GM21360 (cell line): ENCODE measurements at regions not wholly inside any gene's neighbourhood (a gene's known extent, or its start where the extent isn't known, plus 50 kb on each side); places are given as distances from the start of the nearest gene placed in this dataset.
"Not testable (repeated sequence)": the region's sequence is repeated elsewhere in the genome, so short reads cannot be mapped to it uniquely, and the experiment has no call there.

Experiments used
- ATAC-seq: cut with Tn5 transposase; IDR thresholded peaks from one replicate; pipeline ENCODE4 v1.9.1; 2021; ENCODE audit warnings: mild to moderate bottlenecking, moderate library complexity; ENCODE audit not compliant: unreplicated experiment

GRCh38 chr10:4181081-4181480 lies 396.1 kb upstream of the KLF6 start:
- ATAC-seq = no peak

GRCh38 chr10:4177791-4178190 lies 392.8 kb upstream of the KLF6 start:
- no peak for ATAC-seq

- ATAC-seq = no peak
Measured at GRCh38 chr10:4176500-4177281, 391.7 kb upstream of the KLF6 start.

- ATAC-seq = no peak
Measured at GRCh38 chr10:4174197-4174596, 389.2 kb upstream of the KLF6 start.

- ATAC-seq = no peak
Measured at GRCh38 chr10:4170633-4171314, 385.8 kb upstream of the KLF6 start.

DNA sequence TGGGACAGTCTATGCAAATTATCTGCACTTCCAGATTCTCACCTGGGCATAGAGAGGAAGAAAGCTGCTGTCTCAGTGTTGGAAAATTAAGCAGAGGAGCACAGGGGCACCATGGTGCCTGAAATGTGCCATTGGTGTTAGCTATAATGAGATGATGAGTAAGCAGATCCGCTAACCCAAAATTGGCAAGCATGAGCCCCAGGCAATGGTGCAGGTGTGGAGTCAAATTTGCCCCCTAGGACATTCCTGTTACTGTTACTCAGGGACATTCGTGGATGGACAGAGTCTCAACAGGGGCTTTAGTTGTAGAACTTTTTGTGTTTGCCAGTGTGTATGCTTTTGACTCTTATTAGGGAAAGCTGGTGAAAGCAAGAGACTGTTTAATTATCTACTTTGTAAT lies 385.2 kb upstream of the KLF6 start:
- ATAC-seq = no peak

- ATAC-seq = no peak
Measured at GRCh38 chr10:4169448-4169847, 384.4 kb upstream of the KLF6 start.

- no peak for ATAC-seq
Measured at GRCh38 chr10:4167216-4167615, 382.2 kb upstream of the KLF6 start.

DNA sequence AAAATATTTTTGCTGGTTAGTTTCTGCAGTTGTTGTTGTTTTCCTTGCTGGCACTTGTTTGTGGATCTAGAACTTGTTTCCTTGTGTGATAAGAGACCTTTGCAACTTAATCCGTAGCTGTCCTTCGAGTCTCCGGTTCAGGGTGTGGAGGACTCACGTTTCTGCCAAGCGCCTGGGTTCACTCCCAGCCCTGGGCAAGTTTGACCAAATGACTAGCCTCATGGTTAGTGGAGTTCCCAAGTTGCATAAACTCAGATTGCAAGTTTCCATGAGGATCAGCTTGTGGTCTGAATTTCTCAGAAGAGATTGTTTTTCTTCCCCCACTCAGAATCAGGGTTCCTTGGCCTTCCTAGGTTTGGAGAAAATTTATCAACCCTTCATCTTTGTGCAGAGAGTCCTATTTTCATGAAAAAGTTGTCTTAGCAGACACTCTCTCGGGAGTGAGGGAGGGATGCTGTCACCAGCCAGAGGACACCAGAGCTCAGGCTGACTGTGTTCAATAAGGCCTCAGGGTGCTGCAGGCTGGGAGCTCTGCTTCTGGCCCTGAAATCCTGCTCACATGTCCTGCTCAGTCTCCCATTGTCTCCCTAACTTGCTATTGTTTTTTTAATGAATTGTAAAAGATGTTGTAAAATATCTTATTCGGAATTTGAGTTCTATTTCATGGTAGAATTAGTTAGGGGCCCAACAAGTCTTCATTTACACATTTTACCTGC lies 377.7 kb upstream of the KLF6 start:
- no peak for ATAC-seq

GRCh38 chr10:4159173-4159572 lies 374.2 kb upstream of the KLF6 start:
- ATAC-seq = no peak

- ATAC-seq = no peak
Measured at GRCh38 chr10:4154191-4154715, 369.2 kb upstream of the KLF6 start.

DNA sequence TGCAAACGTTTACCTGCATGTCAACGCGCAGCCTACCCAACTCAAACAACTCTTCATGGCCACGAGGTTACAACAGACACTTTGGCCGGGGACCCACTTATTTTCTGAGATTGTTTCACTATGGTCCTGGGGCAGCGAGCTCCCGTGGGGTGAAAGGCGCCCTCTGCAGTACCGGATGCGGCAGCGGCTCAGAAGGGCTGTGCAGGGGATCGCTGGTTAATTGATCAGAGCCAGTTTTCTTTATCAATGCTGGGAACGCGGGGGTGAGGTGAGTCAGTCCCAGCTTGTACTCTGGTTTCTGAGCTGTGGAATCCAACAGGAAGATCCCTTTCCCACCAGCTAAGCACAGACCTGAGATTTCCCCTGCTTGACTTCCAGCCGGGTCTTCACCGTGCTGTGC lies 366.5 kb upstream of the KLF6 start:
- ATAC-seq = no peak

- no peak for ATAC-seq
Measured at GRCh38 chr10:4150676-4151075, 365.7 kb upstream of the KLF6 start.

GRCh38 chr10:4149460-4149859 lies 364.5 kb upstream of the KLF6 start:
- ATAC-seq = not testable (repeated sequence)

DNA sequence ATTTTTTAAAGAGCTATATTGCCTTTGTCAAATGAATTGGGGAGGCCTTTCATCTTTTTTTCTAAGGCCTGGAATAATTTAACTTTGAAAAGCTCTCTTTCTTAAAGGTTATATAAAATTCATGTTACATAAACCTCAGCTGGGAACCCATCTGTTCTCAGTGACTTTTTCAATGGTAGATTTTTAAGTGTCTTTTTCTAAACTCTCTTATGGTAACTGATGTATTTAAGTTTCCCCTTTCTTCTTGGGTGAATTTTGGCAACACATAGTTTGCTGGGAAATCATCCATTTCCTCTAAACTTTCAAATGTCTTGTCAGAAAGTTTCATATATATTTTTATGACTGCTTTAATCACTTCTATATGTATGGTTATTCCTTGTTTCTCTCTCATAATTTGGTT lies 362.2 kb upstream of the KLF6 start:
- no peak for ATAC-seq

DNA sequence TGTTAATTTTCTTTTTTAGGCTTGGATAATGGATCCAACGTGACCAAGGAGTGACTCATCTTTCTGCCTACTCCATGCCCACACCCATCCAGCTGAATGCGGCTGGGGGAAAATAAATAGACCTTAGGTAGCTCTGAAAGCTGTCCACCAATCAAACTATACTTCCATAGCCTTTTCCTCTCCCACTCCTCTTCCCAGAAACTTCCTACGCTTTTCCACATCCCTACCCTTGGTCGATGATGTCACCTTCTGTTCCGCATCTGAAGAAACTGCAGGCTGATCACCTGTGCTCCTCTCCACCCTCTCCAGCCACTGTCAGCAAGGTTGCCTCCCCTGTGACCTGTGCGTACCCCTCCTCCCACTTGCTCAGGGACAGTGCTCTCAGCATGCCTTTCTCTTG lies 359.8 kb upstream of the KLF6 start:
- ATAC-seq = no peak

GRCh38 chr10:4141471-4141870 lies 356.5 kb upstream of the KLF6 start:
- ATAC-seq = no peak

GRCh38 chr10:4138146-4138721 lies 353.2 kb upstream of the KLF6 start:
- ATAC-seq = no peak

DNA sequence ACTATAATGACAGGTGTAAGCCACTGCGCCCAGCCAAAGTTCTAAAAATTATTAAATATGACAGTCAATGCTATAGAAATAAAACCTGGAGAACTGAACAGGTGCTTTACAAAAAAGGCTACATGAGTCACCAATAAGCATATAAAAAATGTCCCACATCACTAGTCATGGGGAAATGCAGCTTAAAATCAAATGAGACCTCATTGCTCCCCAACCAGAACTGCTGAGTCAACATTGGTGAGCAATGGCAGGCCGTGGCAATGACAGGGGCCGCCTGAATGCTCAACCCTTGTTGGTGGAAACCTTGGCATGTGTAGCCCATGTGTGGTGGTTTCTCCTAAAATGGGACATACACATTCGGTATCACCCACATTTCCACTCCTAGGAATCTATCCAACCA lies 352.3 kb upstream of the KLF6 start:
- ATAC-seq = no peak

- ATAC-seq = peak; percentile 68
Measured at GRCh38 chr10:4136121-4136520, 351.1 kb upstream of the KLF6 start.

GRCh38 chr10:4132216-4132556 lies 347.2 kb upstream of the KLF6 start:
- no peak for ATAC-seq
